Mesendoderm (in vitro differentiated cells): ENCODE measurements at regions not wholly inside any gene's neighbourhood (a gene's known extent, or its start where the extent isn't known, plus 50 kb on each side); places are given as distances from the start of the nearest gene placed in this dataset.

ENCODE experiments used
- DNase-seq: peaks from one replicate; pipeline ENCODE4 v3.0.0; 2013
- H2AK5ac ChIP-seq: 2 replicates; pipeline ENCODE4 v1.6.1; 2013; ENCODE audit warnings: low read length, inconsistent platforms
- H2BK120ac ChIP-seq: 2 replicates; pipeline ENCODE4 v1.6.1; 2013; ENCODE audit warnings: low read depth, mild to moderate bottlenecking, low read length, moderate library complexity, mixed read lengths
- H2BK15ac ChIP-seq: replicated peaks from 2 replicates; pipeline ENCODE4 v1.6.1; 2013; ENCODE audit warnings: low read depth, mild to moderate bottlenecking, moderate library complexity
- H2BK5ac ChIP-seq: 2 replicates; pipeline ENCODE4 v1.6.1; 2013; ENCODE audit warnings: low read length, inconsistent platforms
- H3K18ac ChIP-seq: 2 replicates; pipeline ENCODE4 v1.6.1; 2013; ENCODE audit warnings: mild to moderate bottlenecking, low read length, mixed read lengths
- H3K23ac ChIP-seq: one replicate; pipeline ENCODE4 v1.6.1; 2013; ENCODE audit warnings: low read length
- H3K27ac ChIP-seq: 2 replicates; pipeline ENCODE4 v1.5.1; 2013; ENCODE audit warnings: low read depth, mild to moderate bottlenecking, inconsistent platforms, low read length, moderate library complexity
- H3K27me3 ChIP-seq: 2 replicates; pipeline ENCODE4 v1.6.1; 2013; ENCODE audit warnings: low read length, control low read depth, mild to moderate bottlenecking, inconsistent platforms; ENCODE audit not compliant: insufficient read depth, poor library complexity
- H3K36me3 ChIP-seq: 2 replicates; pipeline ENCODE4 v1.6.1; 2013; ENCODE audit warnings: low read length, inconsistent platforms; ENCODE audit not compliant: control insufficient read depth, insufficient read depth
- H3K4ac ChIP-seq: one replicate; pipeline ENCODE4 v1.6.1; 2013; ENCODE audit warnings: low read depth, mild to moderate bottlenecking, low read length, moderate library complexity
- H3K4me1 ChIP-seq: 2 replicates; pipeline ENCODE4 v1.6.1; 2013; ENCODE audit warnings: low read depth, low read length, inconsistent platforms; ENCODE audit not compliant: control insufficient read depth
- H3K4me2 ChIP-seq: 2 replicates; pipeline ENCODE4 v1.6.1; 2013; ENCODE audit warnings: low read length
- H3K4me3 ChIP-seq: 2 replicates; pipeline ENCODE4 v1.5.1; 2013; ENCODE audit warnings: mild to moderate bottlenecking, low read length
- H3K56ac ChIP-seq: one replicate; pipeline ENCODE4 v1.6.1; 2013; ENCODE audit warnings: low read length
- H3K79me1 ChIP-seq: 2 replicates; pipeline ENCODE4 v1.6.1; 2013; ENCODE audit warnings: low read length, inconsistent platforms
- H3K79me2 ChIP-seq: 2 replicates; pipeline ENCODE4 v1.6.1; 2013; ENCODE audit warnings: mild to moderate bottlenecking, low read length; ENCODE audit not compliant: control insufficient read depth, insufficient read depth
- H3K9ac ChIP-seq: 2 replicates; pipeline ENCODE4 v1.6.1; 2013; ENCODE audit warnings: low read length, inconsistent platforms
- H4K5ac ChIP-seq: one replicate; pipeline ENCODE4 v1.6.1; 2013; ENCODE audit warnings: low read length
- H4K8ac ChIP-seq: one replicate; pipeline ENCODE4 v1.6.1; 2013; ENCODE audit warnings: low read depth, mild to moderate bottlenecking, control low read depth, low read length, moderate library complexity
- WGBS: extraction: QIAGEN DNeasy Blood & Tissue Kit; methylation state at CpG from one replicate; pipeline ENCODE4 v1.1.7; 2013; ENCODE audit warnings: low lambda C conversion rate, missing lambda C conversion rate; ENCODE audit not compliant: insufficient coverage; ENCODE audit errors: extremely low coverage; 5-methylcytosine and 5-hydroxymethylcytosine counted together

- no peaks in the 10 kb centered on the region for H3K27me3 ChIP-seq
- no peaks in the 10 kb centered on the region for H3K79me1 ChIP-seq
- no peak overlapping the region for H2AK5ac ChIP-seq
- H3K56ac ChIP-seq: no peak overlapping the region
- no peaks in the 10 kb centered on the region for H3K36me3 ChIP-seq
- WGBS: no CpG with 5 or more reads among the region's 20 CpGs
- H3K23ac ChIP-seq: no peak overlapping the region
- no peak overlapping the region for H3K4me2 ChIP-seq
- H3K4me1 ChIP-seq: no peaks in the 10 kb centered on the region
- no peak for DNase-seq
- H3K27ac ChIP-seq: no peak overlapping the region
- no peak overlapping the region for H2BK5ac ChIP-seq
- no peaks in the 10 kb centered on the region for H3K79me2 ChIP-seq
- H2BK120ac ChIP-seq: no peak overlapping the region
- no peak overlapping the region for H4K8ac ChIP-seq
- H4K5ac ChIP-seq: no peak overlapping the region
- no peak overlapping the region for H3K4me3 ChIP-seq
- no peak overlapping the region for H3K18ac ChIP-seq
- no peak overlapping the region for H3K9ac ChIP-seq
- no peak overlapping the region for H2BK15ac ChIP-seq
- no peak overlapping the region for H3K4ac ChIP-seq
Measured at GRCh38 chr5:110956280-110956912, 115.1 kb upstream of the TSLP start.

GRCh38 chr5:110956913-110957813 lies 114.3 kb upstream of the TSLP start:
- no peaks in the 10 kb centered on the region for H3K36me3 ChIP-seq
- H3K79me1 ChIP-seq: no peaks in the 10 kb centered on the region
- H3K4me3 ChIP-seq: no peak overlapping the region
- H2BK15ac ChIP-seq: no peak overlapping the region
- H4K8ac ChIP-seq: no peak overlapping the region
- H3K4me1 ChIP-seq: no peaks in the 10 kb centered on the region
- H4K5ac ChIP-seq: no peak overlapping the region
- H2BK5ac ChIP-seq: no peak overlapping the region
- H3K18ac ChIP-seq: no peak overlapping the region
- H3K27me3 ChIP-seq: no peaks in the 10 kb centered on the region
- no peak overlapping the region for H3K4ac ChIP-seq
- WGBS: no CpG with 5 or more reads among the region's 12 CpGs
- H3K56ac ChIP-seq: no peak overlapping the region
- no peak overlapping the region for H2AK5ac ChIP-seq
- H3K79me2 ChIP-seq: no peaks in the 10 kb centered on the region
- no peak overlapping the region for H3K9ac ChIP-seq
- no peak for DNase-seq
- H3K4me2 ChIP-seq: no peak overlapping the region
- H3K23ac ChIP-seq: no peak overlapping the region
- H3K27ac ChIP-seq: no peak overlapping the region
- no peak overlapping the region for H2BK120ac ChIP-seq

- Histone ChIP-seq H3K27ac (no peak overlapping the region), H3K23ac (no peak overlapping the region), H3K79me2 (no peaks in the 10 kb centered on the region), H3K36me3 (no peaks in the 10 kb centered on the region), H2AK5ac (no peak overlapping the region), H3K4me1 (no peaks in the 10 kb centered on the region), H4K8ac (no peak overlapping the region), H3K4me3 (no peak overlapping the region), H3K18ac (no peak overlapping the region), H2BK5ac (no peak overlapping the region), H4K5ac (no peak overlapping the region), H3K79me1 (no peaks in the 10 kb centered on the region), H3K9ac (no peak overlapping the region), H2BK120ac (no peak overlapping the region), H3K56ac (no peak overlapping the region), H3K4ac (no peak overlapping the region), H3K27me3 (no peaks in the 10 kb centered on the region), H2BK15ac (no peak overlapping the region), H3K4me2 (no peak overlapping the region)
- no peak for DNase-seq
- WGBS: 100% methylated on average over 1 of the region's 2 CpGs
Measured at GRCh38 chr5:110957934-110958333, 113.6 kb upstream of the TSLP start.

GRCh38 chr5:110963495-110963894 lies 108.0 kb upstream of the TSLP start:
- no peak overlapping the region for H2BK120ac ChIP-seq
- no peak overlapping the region for H3K56ac ChIP-seq
- H3K4me3 ChIP-seq: no peak overlapping the region
- no peak overlapping the region for H4K8ac ChIP-seq
- H3K4me1 ChIP-seq: no peaks in the 10 kb centered on the region
- H3K4me2 ChIP-seq: no peak overlapping the region
- DNase-seq: no peak
- H3K4ac ChIP-seq: no peak overlapping the region
- H3K79me1 ChIP-seq: no peaks in the 10 kb centered on the region
- H3K27me3 ChIP-seq: no peaks in the 10 kb centered on the region
- no peak overlapping the region for H2BK15ac ChIP-seq
- WGBS: no CpG with 5 or more reads among the region's 3 CpGs
- H3K9ac ChIP-seq: no peak overlapping the region
- no peak overlapping the region for H3K23ac ChIP-seq
- H3K18ac ChIP-seq: no peak overlapping the region
- H3K27ac ChIP-seq: no peak overlapping the region
- no peaks in the 10 kb centered on the region for H3K79me2 ChIP-seq
- H4K5ac ChIP-seq: no peak overlapping the region
- H2BK5ac ChIP-seq: no peak overlapping the region
- H3K36me3 ChIP-seq: no peaks in the 10 kb centered on the region
- no peak overlapping the region for H2AK5ac ChIP-seq

- WGBS: no CpG with 5 or more reads among the region's 3 CpGs
- Histone ChIP-seq H3K79me2 (no peaks in the 10 kb centered on the region), H2BK5ac (no peak overlapping the region)
Measured at GRCh38 chr5:110965773-110966581, 105.5 kb upstream of the TSLP start.

More at GRCh38 chr5:110965773-110966581, 105.5 kb upstream of the TSLP start:
- H3K4me2 ChIP-seq: no peak overlapping the region
- no peak overlapping the region for H2BK15ac ChIP-seq
- no peak overlapping the region for H3K4me3 ChIP-seq
- H3K27ac ChIP-seq: no peak overlapping the region
- H4K5ac ChIP-seq: no peak overlapping the region
- H2BK120ac ChIP-seq: no peak overlapping the region
- no peak overlapping the region for H3K4ac ChIP-seq
- no peaks in the 10 kb centered on the region for H3K4me1 ChIP-seq
- H3K27me3 ChIP-seq: no peaks in the 10 kb centered on the region
- H3K18ac ChIP-seq: no peak overlapping the region
- no peak overlapping the region for H3K9ac ChIP-seq
- H3K23ac ChIP-seq: no peak overlapping the region
- DNase-seq: no peak
- no peaks in the 10 kb centered on the region for H3K36me3 ChIP-seq
- no peaks in the 10 kb centered on the region for H3K79me1 ChIP-seq
- no peak overlapping the region for H3K56ac ChIP-seq
- no peak overlapping the region for H4K8ac ChIP-seq
- no peak overlapping the region for H2AK5ac ChIP-seq
